ENCODE measurements at regions not wholly inside any gene's neighbourhood (a gene's known extent, or its start where the extent isn't known, plus 50 kb on each side); places are given as distances from the start of the nearest gene placed in this dataset.

DNA sequence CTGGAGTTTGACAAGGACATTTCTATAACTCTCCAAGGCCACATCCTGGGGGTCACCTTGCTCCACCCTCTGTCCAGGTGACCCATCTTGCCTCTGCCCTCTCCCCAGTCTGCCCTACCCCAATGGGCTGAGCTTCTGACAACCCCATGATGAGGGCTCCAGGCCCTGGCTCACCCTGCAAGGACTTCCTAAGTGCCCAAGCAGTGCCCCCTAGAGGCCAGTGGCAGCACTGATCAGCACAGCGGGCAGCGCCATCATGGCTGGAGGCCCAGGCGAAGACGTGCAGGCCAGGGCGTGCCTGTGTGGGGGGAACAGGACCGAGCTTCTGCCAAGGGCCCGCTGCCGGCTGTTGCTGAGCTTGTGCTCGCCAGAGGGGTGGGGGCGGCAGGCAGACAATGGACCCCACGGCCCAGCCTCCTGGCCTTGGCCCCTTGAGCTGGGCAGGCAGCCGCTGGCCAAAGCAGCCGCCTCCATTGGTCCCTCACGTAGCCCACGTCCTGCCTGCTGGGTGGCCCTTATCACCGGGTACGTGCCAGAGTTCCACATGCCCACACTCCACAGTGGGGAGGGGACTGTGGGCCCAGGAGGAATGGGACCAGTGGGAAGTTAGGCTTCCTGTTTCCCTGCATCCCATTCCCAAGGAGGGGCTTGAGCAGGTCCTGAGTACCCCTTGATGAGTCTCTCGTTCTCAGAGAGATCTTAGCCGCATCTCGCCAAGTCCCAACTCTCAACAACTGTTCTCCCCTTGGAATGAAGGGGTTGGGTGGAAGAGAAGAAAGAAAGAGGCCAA lies 64.3 kb downstream of the MRPL14 start:
- POLR2A ChIA-PET, result interaction anchor here (0.6 to 2.1 kb wide), 13 partner anchors 8 to 447 kb away, joined by 3 to 6 read pairs (median 3); partner anchors contain the start of gene GTPBP2
- in situ Hi-C loops (cut with MboI), result no loop called here
- no peak; the same call in none of the 2 replicates for TF ChIP-seq ZNF134 (CRISPR knock-in tag; conservative IDR thresholded peaks at IDR 0.05)
- TF ChIP-seq FOXJ3 (CRISPR knock-in tag; IDR thresholded peaks at IDR 0.05), result no peak
- no peak for TF ChIP-seq SLC30A9 (CRISPR knock-in tag; IDR thresholded peaks at IDR 0.05)
- TF ChIP-seq ZBTB7A (IDR thresholded peaks at IDR 0.05; ENCODE audit: borderline replicate concordance, control insufficient read depth, low read depth, low read length), result no peak
- TF ChIP-seq, protein P1, sequence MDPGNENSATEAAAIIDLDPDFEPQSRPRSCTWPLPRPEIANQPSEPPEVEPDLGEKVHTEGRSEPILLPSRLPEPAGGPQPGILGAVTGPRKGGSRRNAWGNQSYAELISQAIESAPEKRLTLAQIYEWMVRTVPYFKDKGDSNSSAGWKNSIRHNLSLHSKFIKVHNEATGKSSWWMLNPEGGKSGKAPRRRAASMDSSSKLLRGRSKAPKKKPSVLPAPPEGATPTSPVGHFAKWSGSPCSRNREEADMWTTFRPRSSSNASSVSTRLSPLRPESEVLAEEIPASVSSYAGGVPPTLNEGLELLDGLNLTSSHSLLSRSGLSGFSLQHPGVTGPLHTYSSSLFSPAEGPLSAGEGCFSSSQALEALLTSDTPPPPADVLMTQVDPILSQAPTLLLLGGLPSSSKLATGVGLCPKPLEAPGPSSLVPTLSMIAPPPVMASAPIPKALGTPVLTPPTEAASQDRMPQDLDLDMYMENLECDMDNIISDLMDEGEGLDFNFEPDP (CRISPR knock-in tag; IDR thresholded peaks at IDR 0.05), result peak; percentile 83
- TF ChIP-seq, protein P2, sequence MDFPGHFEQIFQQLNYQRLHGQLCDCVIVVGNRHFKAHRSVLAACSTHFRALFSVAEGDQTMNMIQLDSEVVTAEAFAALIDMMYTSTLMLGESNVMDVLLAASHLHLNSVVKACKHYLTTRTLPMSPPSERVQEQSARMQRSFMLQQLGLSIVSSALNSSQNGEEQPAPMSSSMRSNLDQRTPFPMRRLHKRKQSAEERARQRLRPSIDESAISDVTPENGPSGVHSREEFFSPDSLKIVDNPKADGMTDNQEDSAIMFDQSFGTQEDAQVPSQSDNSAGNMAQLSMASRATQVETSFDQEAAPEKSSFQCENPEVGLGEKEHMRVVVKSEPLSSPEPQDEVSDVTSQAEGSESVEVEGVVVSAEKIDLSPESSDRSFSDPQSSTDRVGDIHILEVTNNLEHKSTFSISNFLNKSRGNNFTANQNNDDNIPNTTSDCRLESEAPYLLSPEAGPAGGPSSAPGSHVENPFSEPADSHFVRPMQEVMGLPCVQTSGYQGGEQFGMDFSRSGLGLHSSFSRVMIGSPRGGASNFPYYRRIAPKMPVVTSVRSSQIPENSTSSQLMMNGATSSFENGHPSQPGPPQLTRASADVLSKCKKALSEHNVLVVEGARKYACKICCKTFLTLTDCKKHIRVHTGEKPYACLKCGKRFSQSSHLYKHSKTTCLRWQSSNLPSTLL (IDR thresholded peaks at IDR 0.05), result no peak
- TF ChIP-seq ZBTB43 (CRISPR knock-in tag; IDR thresholded peaks at IDR 0.05), result 0 out of 2 replicates have a peak, but pooled peaks have one; percentile 54
- no peak for TF ChIP-seq KLF10 (CRISPR knock-in tag; IDR thresholded peaks at IDR 0.05)
- TF ChIP-seq PBX2 (CRISPR knock-in tag; IDR thresholded peaks at IDR 0.05; ENCODE audit: low read depth), result no peak
- no peak for TF ChIP-seq PBX2 (tag; conservative IDR thresholded peaks at IDR 0.05; ENCODE audit: low read depth)

More for the DNA sequence above, 64.3 kb downstream of the MRPL14 start:
- H3K36me3 ChIP-seq (ENCODE audit: control insufficient read depth, insufficient read depth, low read length), result no peaks in the 10 kb centered on the region; the same call in 2 of the 3 replicates
- H3K79me2 ChIP-seq (ENCODE audit: control insufficient read depth, insufficient read depth, low read length), result no peaks in the 10 kb centered on the region
- BruUV-seq (replicated peaks), result no TSS peak
- peak; percentile 75 for ATAC-seq
- FAIRE-seq, result peak; percentile 73
- DNase-seq (ENCODE audit: extremely low read depth in 1 of 4, low spot score in 3 of 4), result peak; percentile 76 to 93 (median 80)
- H3K4me1 ChIP-seq (replicated peaks in 1 of 2; ENCODE audit: control insufficient read depth in 2 of 2, insufficient read depth in 2 of 2, low read length in 2 of 2), result peaks cover 72 to 73% of the 10 kb centered on the region in 2 experiments
- CTCF ChIA-PET (ENCODE audit: low intra/inter-chr PET ratio), result interaction anchor here (1.3 kb wide), 1 partner anchor 293 kb away, joined by 4 read pairs; the partner anchor contains the start of gene VEGFA
- peak overlapping the region; percentile 53 to 63; a peak in 3 of 4 replicates for H3K9ac ChIP-seq (ENCODE audit: insufficient read depth in 1 of 2, low read depth in 2 of 2, low read length in 2 of 2)
- peak overlapping the region; percentile 65 for H2AFZ ChIP-seq (ENCODE audit: low read depth, low read length)
- H3K27ac ChIP-seq (ENCODE audit: extremely low read depth, low read depth, low read length), result peak overlapping the region; percentile 74
- 49% methylated on average over 20 of the region's 20 CpGs for WGBS (ENCODE audit: insufficient coverage, low coverage, missing lambda C conversion rate)
- intact Hi-C loops (cut with micrococcal nuclease), result loop anchor here (1.0 to 5.0 kb wide), 3 partner anchors 51 to 153 kb away; no protein-coding TSS in a partner anchor
- H3K9me1 ChIP-seq (ENCODE audit: control insufficient read depth, insufficient read depth, low read length), result no peaks in the 10 kb centered on the region
- H3K9me3 ChIP-seq (replicated peaks; ENCODE audit: control insufficient read depth, insufficient read depth, low read depth, low read length), result peaks cover 15% of the 10 kb centered on the region
- no peak overlapping the region for H3K4me3 ChIP-seq
- H3K27me3 ChIP-seq (ENCODE audit: control insufficient read depth in 2 of 2, insufficient read depth in 2 of 2, low read length in 2 of 2), result no peaks in the 10 kb centered on the region
- peak overlapping the region; percentile 40; the same call in 1 of the 2 replicates for H3K4me2 ChIP-seq (ENCODE audit: insufficient read depth, low read length)
- no peaks in the 10 kb centered on the region for H4K20me1 ChIP-seq (replicated peaks; ENCODE audit: control insufficient read depth, insufficient read depth, low read length)

All from K562 (cell line).